Left lobe of liver (tissue), 2 donors: ENCODE measurements at regions not wholly inside any gene's neighbourhood (a gene's known extent, or its start where the extent isn't known, plus 50 kb on each side); places are given as distances from the start of the nearest gene placed in this dataset.
"Not testable (repeated sequence)": the region's sequence is repeated elsewhere in the genome, so short reads cannot be mapped to it uniquely, and the experiment has no call there.

Experiments used
- ATAC-seq: fragments of 200-7000 bp; cut with Tn5 transposase; one replicate; pipeline ENCODE4 v1.9.1; 2020; ENCODE audit warnings: mild to moderate bottlenecking, moderate library complexity
- DNase-seq: peaks from one replicate; pipeline ENCODE4 v3.0.0-alpha.2; 2020; ENCODE audit warnings: low spot score
- donor health status: DM: no; HTN: no; CAD: no; lungs with moderate emphysema.
- donor health status: DM: no; HTN: yes; CAD: no.

- no peak for ATAC-seq
- DNase-seq, result no peak
Observed at GRCh38 chr14:70269582-70269981, 80.8 kb upstream of the SLC8A3 start.

GRCh38 chr14:70268760-70269159 is 80.0 kb upstream of the SLC8A3 start:
- ATAC-seq, result no peak

GRCh38 chr14:70266157-70266556 is 77.4 kb upstream of the SLC8A3 start:
- DNase-seq, result no peak

More at GRCh38 chr14:70268760-70269159, 80.0 kb upstream of the SLC8A3 start:
- no peak for DNase-seq

GRCh38 chr14:70265422-70265821 is 76.7 kb upstream of the SLC8A3 start:
- ATAC-seq (no peak), DNase-seq (no peak)

More at GRCh38 chr14:70266157-70266556, 77.4 kb upstream of the SLC8A3 start:
- ATAC-seq, result no peak

- DNase-seq (no peak), ATAC-seq (no peak)
Observed at GRCh38 chr14:70259420-70259819, 70.7 kb upstream of the SLC8A3 start.

GRCh38 chr14:70257526-70257925 is 68.8 kb upstream of the SLC8A3 start:
- DNase-seq (peak; percentile 55), ATAC-seq (peak; percentile 82)

- no peak for ATAC-seq
- DNase-seq, result no peak
Observed at GRCh38 chr14:70256601-70257000, 67.8 kb upstream of the SLC8A3 start.

- DNase-seq (peak; percentile 51), ATAC-seq (peak; percentile 36)
Observed at GRCh38 chr14:70255071-70256057, 66.6 kb upstream of the SLC8A3 start.

- DNase-seq, result peak; percentile 69
- ATAC-seq, result peak; percentile 94
Observed at GRCh38 chr14:70254476-70254961, 65.8 kb upstream of the SLC8A3 start.

- ATAC-seq, DNase-seq: not testable (repeated sequence)
Observed at GRCh38 chr14:70253547-70253946, 64.8 kb upstream of the SLC8A3 start.

GRCh38 chr14:70245026-70245425 is 56.3 kb upstream of the SLC8A3 start:
- DNase-seq (no peak), ATAC-seq (no peak)

GRCh38 chr14:70239802-70240201 is 51.1 kb upstream of the SLC8A3 start:
- ATAC-seq, result no peak
- no peak for DNase-seq

- ATAC-seq, DNase-seq: not testable (repeated sequence)
Observed at GRCh38 chr14:70238635-70239034, 49.9 kb upstream of the SLC8A3 start.
